ENCODE measurements at regions not wholly inside any gene's neighbourhood (a gene's known extent, or its start where the extent isn't known, plus 50 kb on each side); places are given as distances from the start of the nearest gene placed in this dataset.

GRCh38 chr4:171629737-171630136 lies 183.5 kb upstream of the GALNTL6 start:
- Histone ChIP-seq H3K27me3 (ENCODE audit: control insufficient read depth in 3 of 3, insufficient read depth in 3 of 3, low read length in 2 of 3) (no peaks in the 10 kb centered on the region), H3K36me3 (ENCODE audit: control insufficient read depth in 4 of 4, insufficient read depth in 4 of 4, low read length in 4 of 4) (no peaks in the 10 kb centered on the region), H3K9me3 (ENCODE audit: control insufficient read depth in 4 of 4, insufficient read depth in 3 of 4, low read length in 3 of 4) (no peaks in the 10 kb centered on the region), H3K9ac (ENCODE audit: insufficient read depth in 1 of 2, low read length in 2 of 2) (no peak overlapping the region), H3K4me1 (ENCODE audit: control insufficient read depth in 5 of 5, insufficient read depth in 5 of 5, low read length in 5 of 5) (no peaks in the 10 kb centered on the region), H3K27ac (ENCODE audit: low read depth in 1 of 2, low read length in 1 of 2) (no peak overlapping the region), H3K4me3 (no peak overlapping the region)
- WGBS, 2 donors: 90 to 93% methylated on average over 17 to 18 of the region's 18 CpGs
- no peak for DNase-seq
- no peak for TF ChIP-seq CTCF (IDR thresholded peaks at IDR 0.05; ENCODE audit: control extremely low read depth, extremely low read depth)
- no peak for ATAC-seq (ENCODE audit: insufficient read depth, low FRiP score)

GRCh38 chr4:171629182-171629581 lies 184.0 kb upstream of the GALNTL6 start:
- no peaks in the 10 kb centered on the region for H3K27me3 ChIP-seq (ENCODE audit: control insufficient read depth in 3 of 3, insufficient read depth in 3 of 3, low read length in 2 of 3)

GRCh38 chr4:171626554-171626953 lies 186.7 kb upstream of the GALNTL6 start:
- WGBS, 2 donors: 85 to 91% methylated on average over 4 of the region's 4 CpGs
- Histone ChIP-seq H3K27me3 (ENCODE audit: control insufficient read depth in 3 of 3, insufficient read depth in 3 of 3, low read length in 2 of 3) (no peaks in the 10 kb centered on the region), H3K9ac (ENCODE audit: insufficient read depth in 1 of 2, low read length in 2 of 2) (no peak overlapping the region), H3K9me3 (ENCODE audit: control insufficient read depth in 4 of 4, insufficient read depth in 3 of 4, low read length in 3 of 4) (no peaks in the 10 kb centered on the region), H3K27ac (ENCODE audit: low read depth in 1 of 2, low read length in 1 of 2) (no peak overlapping the region), H3K36me3 (ENCODE audit: control insufficient read depth in 4 of 4, insufficient read depth in 4 of 4, low read length in 4 of 4) (no peaks in the 10 kb centered on the region), H3K4me1 (ENCODE audit: control insufficient read depth in 5 of 5, insufficient read depth in 5 of 5, low read length in 5 of 5) (no peaks in the 10 kb centered on the region), H3K4me3 (no peak overlapping the region)
- TF ChIP-seq CTCF (IDR thresholded peaks at IDR 0.05; ENCODE audit: control extremely low read depth, extremely low read depth): no peak
- ATAC-seq (ENCODE audit: insufficient read depth, low FRiP score) (no peak), DNase-seq (no peak)

More at GRCh38 chr4:171629182-171629581, 184.0 kb upstream of the GALNTL6 start:
- TF ChIP-seq CTCF (IDR thresholded peaks at IDR 0.05; ENCODE audit: control extremely low read depth, extremely low read depth): no peak
- no peak overlapping the region for H3K27ac ChIP-seq (ENCODE audit: low read depth in 1 of 2, low read length in 1 of 2)
- WGBS, 2 donors: 70 to 77% methylated on average over 3 of the region's 3 CpGs
- no peaks in the 10 kb centered on the region for H3K4me1 ChIP-seq (ENCODE audit: control insufficient read depth in 5 of 5, insufficient read depth in 5 of 5, low read length in 5 of 5)
- H3K9ac ChIP-seq (ENCODE audit: insufficient read depth in 1 of 2, low read length in 2 of 2): no peak overlapping the region
- H3K4me3 ChIP-seq: no peak overlapping the region
- no peaks in the 10 kb centered on the region for H3K36me3 ChIP-seq (ENCODE audit: control insufficient read depth in 4 of 4, insufficient read depth in 4 of 4, low read length in 4 of 4)
- H3K9me3 ChIP-seq (ENCODE audit: control insufficient read depth in 4 of 4, insufficient read depth in 3 of 4, low read length in 3 of 4): no peaks in the 10 kb centered on the region
- DNase-seq (no peak), ATAC-seq (ENCODE audit: insufficient read depth, low FRiP score) (no peak)

- Histone ChIP-seq H3K4me1 (ENCODE audit: control insufficient read depth in 5 of 5, insufficient read depth in 5 of 5, low read length in 5 of 5) (no peaks in the 10 kb centered on the region), H3K27me3 (ENCODE audit: control insufficient read depth in 3 of 3, insufficient read depth in 3 of 3, low read length in 2 of 3) (no peaks in the 10 kb centered on the region), H3K9me3 (ENCODE audit: control insufficient read depth in 4 of 4, insufficient read depth in 3 of 4, low read length in 3 of 4) (no peaks in the 10 kb centered on the region), H3K4me3 (no peak overlapping the region), H3K27ac (ENCODE audit: low read depth in 1 of 2, low read length in 1 of 2) (no peak overlapping the region), H3K36me3 (ENCODE audit: control insufficient read depth in 4 of 4, insufficient read depth in 4 of 4, low read length in 4 of 4) (no peaks in the 10 kb centered on the region), H3K9ac (ENCODE audit: insufficient read depth in 1 of 2, low read length in 2 of 2) (no peak overlapping the region)
- TF ChIP-seq CTCF (IDR thresholded peaks at IDR 0.05; ENCODE audit: control extremely low read depth, extremely low read depth): no peak
- WGBS, 2 donors: 66 to 76% methylated on average over 3 of the region's 3 CpGs
- DNase-seq (no peak), ATAC-seq (ENCODE audit: insufficient read depth, low FRiP score) (no peak)
Measured at GRCh38 chr4:171622729-171623128, 190.5 kb upstream of the GALNTL6 start.
